ENCODE measurements at regions not wholly inside any gene's neighbourhood (a gene's known extent, or its start where the extent isn't known, plus 50 kb on each side); places are given as distances from the start of the nearest gene placed in this dataset.
"Not testable (repeated sequence)": the region's sequence is repeated elsewhere in the genome, so short reads cannot be mapped to it uniquely, and the experiment has no call there.

- not testable (repeated sequence) for H3K9me3 ChIP-seq (ENCODE audit: control insufficient read depth in 2 of 2, low read length in 2 of 2); ATAC-seq (ENCODE audit: low read depth in 2 of 2); H3K4me3 ChIP-seq (ENCODE audit: low read depth, low read length); H3K36me3 Mint-ChIP-seq; H3K9me3 Mint-ChIP-seq; H3K36me3 ChIP-seq (ENCODE audit: control insufficient read depth, insufficient read depth, low read length); H3K27me3 Mint-ChIP-seq; DNase-seq; H3K4me1 Mint-ChIP-seq; H3K27ac Mint-ChIP-seq; H3K4me1 ChIP-seq (ENCODE audit: control insufficient read depth, insufficient read depth, low read length, poor library complexity, severe bottlenecking); H3K27ac ChIP-seq (ENCODE audit: insufficient read depth, low read length, poor library complexity, severe bottlenecking); H3K27me3 ChIP-seq (ENCODE audit: control insufficient read depth, insufficient read depth, low read length); H3K4me3 Mint-ChIP-seq
Measured at GRCh38 chr4:117745379-117745778, 288.9 kb upstream of the NDST3 start.

GRCh38 chr4:117755438-117755837 is 278.8 kb upstream of the NDST3 start:
- H3K4me1 ChIP-seq (ENCODE audit: control insufficient read depth, insufficient read depth, low read length, poor library complexity, severe bottlenecking): no peaks in the 10 kb centered on the region
- Mint-ChIP-seq H3K4me1 (no peaks in the 10 kb centered on the region), H3K9me3 (peaks cover 5 to 21% (median 11%) of the 10 kb centered on the region in 7 donors), H3K4me3 (no peak overlapping the region), H3K27me3 (no peaks in the 10 kb centered on the region), H3K27ac (no peak overlapping the region), H3K36me3 (no peaks in the 10 kb centered on the region)
- no peaks in the 10 kb centered on the region for H3K27me3 ChIP-seq (ENCODE audit: control insufficient read depth, insufficient read depth, low read length)
- no peak for ATAC-seq (ENCODE audit: low read depth in 2 of 2)
- no peaks in the 10 kb centered on the region for H3K36me3 ChIP-seq (ENCODE audit: control insufficient read depth, insufficient read depth, low read length)
- DNase-seq: no peak
- H3K4me3 ChIP-seq (ENCODE audit: low read depth, low read length): no peak overlapping the region
- H3K27ac ChIP-seq (ENCODE audit: insufficient read depth, low read length, poor library complexity, severe bottlenecking): no peak overlapping the region
- H3K9me3 ChIP-seq (ENCODE audit: control insufficient read depth in 2 of 2, low read length in 2 of 2): peaks cover 1 to 4% of the 10 kb centered on the region in 2 experiments

- Mint-ChIP-seq H3K9me3 (peaks cover 0 to 3% (median 0%) of the 10 kb centered on the region in 7 donors), H3K27ac (no peak overlapping the region), H3K4me1 (no peaks in the 10 kb centered on the region), H3K36me3 (no peaks in the 10 kb centered on the region), H3K27me3 (no peaks in the 10 kb centered on the region), H3K4me3 (no peak overlapping the region)
- Histone ChIP-seq H3K4me1 (ENCODE audit: control insufficient read depth, insufficient read depth, low read length, poor library complexity, severe bottlenecking) (no peaks in the 10 kb centered on the region), H3K36me3 (ENCODE audit: control insufficient read depth, insufficient read depth, low read length) (no peaks in the 10 kb centered on the region), H3K9me3 (ENCODE audit: control insufficient read depth in 2 of 2, low read length in 2 of 2) (no peaks in the 10 kb centered on the region), H3K27me3 (ENCODE audit: control insufficient read depth, insufficient read depth, low read length) (no peaks in the 10 kb centered on the region), H3K4me3 (ENCODE audit: low read depth, low read length) (no peak overlapping the region), H3K27ac (ENCODE audit: insufficient read depth, low read length, poor library complexity, severe bottlenecking) (no peak overlapping the region)
- DNase-seq (no peak), ATAC-seq (ENCODE audit: low read depth in 2 of 2) (no peak)
Measured at GRCh38 chr4:117768610-117769009, 265.7 kb upstream of the NDST3 start.

- Histone ChIP-seq H3K9me3 (ENCODE audit: control insufficient read depth in 2 of 2, low read length in 2 of 2) (no peaks in the 10 kb centered on the region), H3K27ac (ENCODE audit: insufficient read depth, low read length, poor library complexity, severe bottlenecking) (no peak overlapping the region), H3K36me3 (ENCODE audit: control insufficient read depth, insufficient read depth, low read length) (no peaks in the 10 kb centered on the region), H3K4me3 (ENCODE audit: low read depth, low read length) (no peak overlapping the region), H3K4me1 (ENCODE audit: control insufficient read depth, insufficient read depth, low read length, poor library complexity, severe bottlenecking) (no peaks in the 10 kb centered on the region), H3K27me3 (ENCODE audit: control insufficient read depth, insufficient read depth, low read length) (no peaks in the 10 kb centered on the region)
- no peaks in the 10 kb centered on the region for H3K27me3 Mint-ChIP-seq
- H3K9me3 Mint-ChIP-seq: peaks cover 0 to 4% (median 0%) of the 10 kb centered on the region in 7 donors
- H3K4me1 Mint-ChIP-seq: no peaks in the 10 kb centered on the region
- no peak overlapping the region for H3K27ac Mint-ChIP-seq
- no peak for DNase-seq
- no peaks in the 10 kb centered on the region for H3K36me3 Mint-ChIP-seq
- no peak for ATAC-seq (ENCODE audit: low read depth in 2 of 2)
- no peak overlapping the region for H3K4me3 Mint-ChIP-seq
Measured at GRCh38 chr4:117770269-117771102, 263.8 kb upstream of the NDST3 start.

GRCh38 chr4:117771647-117772337 is 262.5 kb upstream of the NDST3 start:
- ATAC-seq (ENCODE audit: low read depth in 2 of 2): no peak
- H3K27me3 Mint-ChIP-seq: no peaks in the 10 kb centered on the region
- no peak overlapping the region for H3K4me3 ChIP-seq (ENCODE audit: low read depth, low read length)
- no peak overlapping the region for H3K27ac ChIP-seq (ENCODE audit: insufficient read depth, low read length, poor library complexity, severe bottlenecking)
- no peaks in the 10 kb centered on the region for H3K36me3 Mint-ChIP-seq
- H3K9me3 ChIP-seq (ENCODE audit: control insufficient read depth in 2 of 2, low read length in 2 of 2): no peaks in the 10 kb centered on the region
- no peak for DNase-seq
- no peak overlapping the region for H3K4me3 Mint-ChIP-seq
- H3K27me3 ChIP-seq (ENCODE audit: control insufficient read depth, insufficient read depth, low read length): no peaks in the 10 kb centered on the region
- H3K4me1 Mint-ChIP-seq: no peaks in the 10 kb centered on the region
- no peaks in the 10 kb centered on the region for H3K4me1 ChIP-seq (ENCODE audit: control insufficient read depth, insufficient read depth, low read length, poor library complexity, severe bottlenecking)
- no peak overlapping the region for H3K27ac Mint-ChIP-seq
- H3K9me3 Mint-ChIP-seq: peaks cover 0 to 4% (median 3%) of the 10 kb centered on the region in 7 donors
- no peaks in the 10 kb centered on the region for H3K36me3 ChIP-seq (ENCODE audit: control insufficient read depth, insufficient read depth, low read length)

GRCh38 chr4:117773064-117773936 is 261.0 kb upstream of the NDST3 start:
- Mint-ChIP-seq H3K4me3 (no peak overlapping the region), H3K27ac (no peak overlapping the region), H3K27me3 (no peaks in the 10 kb centered on the region), H3K9me3 (peaks cover 0 to 4% (median 3%) of the 10 kb centered on the region in 7 donors), H3K36me3 (no peaks in the 10 kb centered on the region), H3K4me1 (no peaks in the 10 kb centered on the region)
- H3K36me3 ChIP-seq (ENCODE audit: control insufficient read depth, insufficient read depth, low read length): no peaks in the 10 kb centered on the region
- no peaks in the 10 kb centered on the region for H3K4me1 ChIP-seq (ENCODE audit: control insufficient read depth, insufficient read depth, low read length, poor library complexity, severe bottlenecking)
- H3K27me3 ChIP-seq (ENCODE audit: control insufficient read depth, insufficient read depth, low read length): no peaks in the 10 kb centered on the region
- no peak overlapping the region for H3K27ac ChIP-seq (ENCODE audit: insufficient read depth, low read length, poor library complexity, severe bottlenecking)
- H3K9me3 ChIP-seq (ENCODE audit: control insufficient read depth in 2 of 2, low read length in 2 of 2): no peaks in the 10 kb centered on the region
- no peak for ATAC-seq (ENCODE audit: low read depth in 2 of 2)
- no peak for DNase-seq
- H3K4me3 ChIP-seq (ENCODE audit: low read depth, low read length): no peak overlapping the region

GRCh38 chr4:117777721-117778120 is 256.6 kb upstream of the NDST3 start:
- Mint-ChIP-seq H3K4me3 (no peak overlapping the region), H3K9me3 (peaks cover 0 to 4% (median 2%) of the 10 kb centered on the region in 7 donors), H3K36me3 (no peaks in the 10 kb centered on the region), H3K27ac (no peak overlapping the region), H3K27me3 (no peaks in the 10 kb centered on the region), H3K4me1 (no peaks in the 10 kb centered on the region)
- ATAC-seq (ENCODE audit: low read depth in 2 of 2): no peak
- H3K4me1 ChIP-seq (ENCODE audit: control insufficient read depth, insufficient read depth, low read length, poor library complexity, severe bottlenecking): no peaks in the 10 kb centered on the region
- no peaks in the 10 kb centered on the region for H3K9me3 ChIP-seq (ENCODE audit: control insufficient read depth in 2 of 2, low read length in 2 of 2)
- no peaks in the 10 kb centered on the region for H3K36me3 ChIP-seq (ENCODE audit: control insufficient read depth, insufficient read depth, low read length)
- no peaks in the 10 kb centered on the region for H3K27me3 ChIP-seq (ENCODE audit: control insufficient read depth, insufficient read depth, low read length)
- no peak overlapping the region for H3K4me3 ChIP-seq (ENCODE audit: low read depth, low read length)
- DNase-seq: no peak
- no peak overlapping the region for H3K27ac ChIP-seq (ENCODE audit: insufficient read depth, low read length, poor library complexity, severe bottlenecking)

All from CD4-positive, CD25-positive, alpha-beta regulatory T cell (primary cell).